ENCODE measurements at regions not wholly inside any gene's neighbourhood (a gene's known extent, or its start where the extent isn't known, plus 50 kb on each side); places are given as distances from the start of the nearest gene placed in this dataset.

GRCh38 chr10:29900865-29901264 lies 158.5 kb downstream of the JCAD start:
- TF ChIP-seq EZH2phosphoT487 (IDR thresholded peaks at IDR 0.05; ENCODE audit: insufficient read depth, low read depth): no peak
- TF ChIP-seq EZH2 (IDR thresholded peaks at IDR 0.05; ENCODE audit: insufficient read depth, poor library complexity, severe bottlenecking): no peak

Measured in GM23248 (cell line).